AG10803 (cell line): ENCODE measurements at regions not wholly inside any gene's neighbourhood (a gene's known extent, or its start where the extent isn't known, plus 50 kb on each side); places are given as distances from the start of the nearest gene placed in this dataset.

Experiments used
- DNase-seq: peaks from one replicate; pipeline ENCODE4 v3.0.0; 2010; ENCODE audit warnings: low read depth
- H3K4me3 ChIP-seq: 2 replicates; pipeline ENCODE4 v1.5.1; 2011; ENCODE audit warnings: mild to moderate bottlenecking, low read length, control low read depth
- CTCF ChIP-seq: conservative IDR thresholded peaks from 2 replicates; pipeline ENCODE4 v1.5.1; 2011; ENCODE audit warnings: mild to moderate bottlenecking, low read length, control low read depth, inconsistent platforms

- no peak for TF ChIP-seq CTCF
- no peak overlapping the region for H3K4me3 ChIP-seq
- DNase-seq: no peak
Observed at GRCh38 chr5:174411479-174411819, 312.9 kb upstream of the MSX2 start.

GRCh38 chr5:174412374-174412773 lies 312.0 kb upstream of the MSX2 start:
- no peak overlapping the region for H3K4me3 ChIP-seq
- no peak for TF ChIP-seq CTCF
- DNase-seq: no peak

DNA sequence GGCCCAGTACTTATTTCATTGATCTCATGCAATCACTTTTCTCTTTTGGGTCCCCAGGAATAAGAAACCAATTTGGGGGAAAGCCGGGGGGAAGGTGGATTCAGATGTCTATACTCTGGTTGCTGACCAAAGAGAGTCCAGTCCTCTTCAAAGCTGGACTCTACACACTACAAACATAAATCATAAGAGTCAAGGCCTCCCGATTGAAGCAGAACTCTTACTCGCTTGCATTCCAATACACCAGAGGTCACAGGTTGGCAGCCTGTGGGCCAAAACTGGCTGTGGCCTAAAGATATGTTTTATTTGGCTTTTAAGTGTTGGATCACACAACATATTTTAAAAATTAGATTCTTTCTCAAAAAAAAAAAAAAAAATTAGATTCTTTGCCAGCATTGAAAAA lies 311.4 kb upstream of the MSX2 start:
- no peak for TF ChIP-seq CTCF
- peak; percentile 5 for DNase-seq
- no peak overlapping the region for H3K4me3 ChIP-seq

GRCh38 chr5:174413567-174414314 lies 310.6 kb upstream of the MSX2 start:
- no peak for TF ChIP-seq CTCF
- H3K4me3 ChIP-seq: no peak overlapping the region
- peak; percentile 44 for DNase-seq

DNA sequence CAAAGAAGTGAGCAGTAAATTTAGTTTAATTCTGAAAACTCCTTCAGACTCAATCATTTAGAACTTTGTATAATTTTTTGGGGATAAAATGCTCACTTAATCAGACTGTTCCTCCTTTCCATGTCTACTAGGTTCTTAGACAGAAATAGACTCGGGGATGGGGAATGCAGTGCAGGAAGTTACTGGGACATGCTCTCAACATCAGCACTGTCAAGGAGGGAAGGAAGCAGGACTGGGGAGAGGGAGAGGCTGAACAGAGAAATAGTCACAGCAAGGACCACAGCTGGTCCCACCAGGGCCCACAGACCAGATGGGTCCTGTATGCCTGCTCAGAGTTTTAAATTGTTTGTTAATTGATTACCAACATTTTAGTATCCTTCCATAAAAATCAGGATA lies 310.1 kb upstream of the MSX2 start:
- no peak for TF ChIP-seq CTCF
- DNase-seq: no peak
- no peak overlapping the region for H3K4me3 ChIP-seq

DNA sequence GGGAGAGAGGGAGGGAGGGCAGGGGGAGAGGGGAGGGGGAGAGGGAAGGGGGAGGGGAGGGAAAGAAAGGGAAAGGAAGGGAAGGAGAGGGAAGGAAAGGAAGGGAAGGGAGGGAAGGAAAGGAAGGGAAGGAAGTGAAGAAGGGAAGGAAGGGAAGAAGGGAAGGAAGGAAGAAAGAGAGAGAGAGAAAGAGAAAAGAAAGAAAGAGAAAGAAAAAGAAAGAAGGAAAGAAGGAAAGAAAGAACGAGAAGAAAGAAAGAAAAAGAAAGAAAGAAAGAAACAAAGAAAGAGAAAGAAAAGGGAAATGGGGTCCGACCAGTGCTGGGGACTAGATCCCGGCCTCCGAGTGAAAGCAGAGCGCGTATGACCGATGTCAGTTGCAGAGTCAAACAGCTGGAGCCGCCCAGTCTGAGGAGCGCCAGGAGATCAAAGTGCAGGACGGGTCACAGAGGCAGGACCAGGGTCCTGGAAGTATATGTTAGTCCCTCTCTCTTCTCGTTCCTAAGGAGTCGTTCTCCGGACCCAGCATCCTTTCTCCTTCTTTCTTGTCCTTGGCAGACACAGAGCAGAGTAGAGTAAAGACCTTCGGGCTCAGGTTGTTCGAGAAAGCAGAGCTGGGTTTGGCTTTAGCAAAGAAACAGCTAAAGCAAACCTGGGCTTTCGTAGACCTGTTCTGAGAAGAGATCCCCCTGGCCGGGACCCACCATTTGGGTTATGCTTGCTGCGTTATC lies 305.4 kb upstream of the MSX2 start:
- TF ChIP-seq CTCF: no peak
- DNase-seq: no peak
- peak overlapping the region; percentile 29 for H3K4me3 ChIP-seq
